ENCODE measurements at regions not wholly inside any gene's neighbourhood (a gene's known extent, or its start where the extent isn't known, plus 50 kb on each side); places are given as distances from the start of the nearest gene placed in this dataset.

GRCh38 chr20:16115911-16116552 is 457.2 kb downstream of the KIF16B start:
- BruUV-seq (replicated peaks), result no TSS peak
- SMC1A ChIA-PET (ENCODE audit: uncharacterized antibody, unreplicated experiment), result no interaction called here
- RAD21 ChIA-PET (ENCODE audit: unreplicated experiment), result no interaction called here

GRCh38 chr20:16113736-16114135 is 459.5 kb downstream of the KIF16B start:
- Histone ChIP-seq H2AFZ (ENCODE audit: control insufficient read depth, low read depth, low read length) (no peak overlapping the region), H3K9ac (ENCODE audit: control insufficient read depth, insufficient read depth, low read length) (no peak overlapping the region), H4K20me1 (ENCODE audit: control insufficient read depth, insufficient read depth) (no peaks in the 10 kb centered on the region), H3K79me2 (ENCODE audit: control insufficient read depth, insufficient read depth, low read length) (no peaks in the 10 kb centered on the region), H3K27ac (ENCODE audit: control insufficient read depth, insufficient read depth) (no peak overlapping the region), H3K27me3 (replicated peaks in 1 of 2; ENCODE audit: control insufficient read depth in 2 of 2, insufficient read depth in 2 of 2, low read length in 1 of 2) (no peaks in the 10 kb centered on the region; a peak in 1 of 4 replicates), H3K4me3 (no peak overlapping the region), H3K4me1 (ENCODE audit: control insufficient read depth, insufficient read depth, low read length) (no peaks in the 10 kb centered on the region), H3K36me3 (ENCODE audit: control insufficient read depth in 2 of 2, insufficient read depth in 2 of 2, low read length in 1 of 2) (no peaks in the 10 kb centered on the region), H3K9me3 (replicated peaks; ENCODE audit: control insufficient read depth, insufficient read depth, low read length) (no peaks in the 10 kb centered on the region; the same call in 2 of the 3 replicates), H3K4me2 (ENCODE audit: control insufficient read depth, insufficient read depth) (no peak overlapping the region)
- ATAC-seq, result no peak
- DNase-seq (ENCODE audit: low read depth, low spot score), result no peak
- 24% methylated on average over 2 of the region's 2 CpGs for WGBS (ENCODE audit: insufficient coverage, insufficient replicate concordance, low lambda C conversion rate, missing lambda C conversion rate)
- intact Hi-C loops (cut with micrococcal nuclease; ENCODE audit: unreplicated experiment), result no loop called here
- CTCF ChIA-PET, result interaction anchor here (0.6 kb wide), 1 partner anchor 1880 kb away, joined by 4 read pairs; no protein-coding TSS in a partner anchor
- SMC1A ChIA-PET (ENCODE audit: uncharacterized antibody, unreplicated experiment), result interaction anchor here (1.6 kb wide), 1 partner anchor 202 kb away, joined by 3 read pairs; no protein-coding TSS in a partner anchor
- no TSS peak for BruUV-seq (replicated peaks)
- RAD21 ChIA-PET (ENCODE audit: unreplicated experiment), result no interaction called here
- no peak for FAIRE-seq
- in situ Hi-C loops (cut with MboI), result no loop called here
- POLR2A ChIA-PET, result no interaction called here
- TF ChIP-seq NFXL1 (IDR thresholded peaks at IDR 0.05; ENCODE audit: borderline replicate concordance), result no peak
- no peak for TF ChIP-seq TCF7 (IDR thresholded peaks at IDR 0.05; ENCODE audit: borderline replicate concordance)
- TF ChIP-seq MYB (IDR thresholded peaks at IDR 0.05; ENCODE audit: borderline replicate concordance, low read depth, low read length), result no peak
- TF ChIP-seq ZBTB40 (IDR thresholded peaks at IDR 0.05; ENCODE audit: borderline replicate concordance), result no peak
- no peak for TF ChIP-seq SKIL (IDR thresholded peaks at IDR 0.05; ENCODE audit: low read depth, poor library complexity, severe bottlenecking)
- TF ChIP-seq USF2 (IDR thresholded peaks at IDR 0.05; ENCODE audit: borderline replicate concordance, low read depth, low read length), result no peak
- TF ChIP-seq CREB1 (IDR thresholded peaks at IDR 0.05; ENCODE audit: low read depth), result no peak
- TF ChIP-seq WRNIP1 (IDR thresholded peaks at IDR 0.05; ENCODE audit: borderline replicate concordance, low read depth, low read length), result no peak

More at GRCh38 chr20:16115911-16116552, 457.2 kb downstream of the KIF16B start:
- Histone ChIP-seq H4K20me1 (ENCODE audit: control insufficient read depth, insufficient read depth) (no peaks in the 10 kb centered on the region), H3K4me3 (no peak overlapping the region), H3K27me3 (replicated peaks in 1 of 2; ENCODE audit: control insufficient read depth in 2 of 2, insufficient read depth in 2 of 2, low read length in 1 of 2) (no peaks in the 10 kb centered on the region), H3K27ac (ENCODE audit: control insufficient read depth, insufficient read depth) (no peak overlapping the region), H3K9ac (ENCODE audit: control insufficient read depth, insufficient read depth, low read length) (no peak overlapping the region), H3K9me3 (replicated peaks; ENCODE audit: control insufficient read depth, insufficient read depth, low read length) (no peaks in the 10 kb centered on the region), H3K4me1 (ENCODE audit: control insufficient read depth, insufficient read depth, low read length) (no peaks in the 10 kb centered on the region), H3K4me2 (ENCODE audit: control insufficient read depth, insufficient read depth) (no peak overlapping the region), H3K36me3 (ENCODE audit: control insufficient read depth in 2 of 2, insufficient read depth in 2 of 2, low read length in 1 of 2) (no peaks in the 10 kb centered on the region), H2AFZ (ENCODE audit: control insufficient read depth, low read depth, low read length) (no peak overlapping the region), H3K79me2 (ENCODE audit: control insufficient read depth, insufficient read depth, low read length) (no peaks in the 10 kb centered on the region)
- CTCF ChIA-PET, result no interaction called here
- in situ Hi-C loops (cut with MboI) (no loop called here), intact Hi-C loops (cut with micrococcal nuclease; ENCODE audit: unreplicated experiment) (no loop called here)
- no peak for ATAC-seq
- WGBS (ENCODE audit: insufficient coverage, insufficient replicate concordance, low lambda C conversion rate, missing lambda C conversion rate), result 6% methylated on average over 2 of the region's 2 CpGs
- no peak for FAIRE-seq
- POLR2A ChIA-PET, result no interaction called here
- DNase-seq (ENCODE audit: low read depth, low spot score), result no peak
- no peak for TF ChIP-seq RB1 (IDR thresholded peaks at IDR 0.05; ENCODE audit: borderline replicate concordance)
- no peak for TF ChIP-seq ESRRA (IDR thresholded peaks at IDR 0.05; ENCODE audit: low read length)
- no peak for TF ChIP-seq PML (IDR thresholded peaks at IDR 0.05; ENCODE audit: low read length)
- no peak for TF ChIP-seq HDGF (IDR thresholded peaks at IDR 0.05)
- TF ChIP-seq EED (IDR thresholded peaks at IDR 0.05; ENCODE audit: low read depth), result no peak
- TF ChIP-seq BACH1 (IDR thresholded peaks at IDR 0.05; ENCODE audit: borderline replicate concordance), result no peak
